Liver (tissue), 8 donors: ENCODE measurements at regions not wholly inside any gene's neighbourhood (a gene's known extent, or its start where the extent isn't known, plus 50 kb on each side); places are given as distances from the start of the nearest gene placed in this dataset.

Experiments used
- DNase-seq: peaks from one replicate; pipeline ENCODE4 v3.0.0-alpha.2; 2017; ENCODE audit warnings: low spot score
- H3K27ac ChIP-seq, 2 donors: one replicate each; pipeline ENCODE4 v1.7.0; 2013; ENCODE audit warnings: inconsistent platforms in 2 of 2, low read length in 2 of 2, control low read depth in 1 of 2, low read depth in 1 of 2, mild to moderate bottlenecking in 1 of 2
- H3K27me3 ChIP-seq, 4 donors: one replicate each; pipeline versions ENCODE4 v1.6.1 to v1.7.0; 2013; ENCODE audit warnings: low read length in 3 of 4, inconsistent platforms in 1 of 4, mild to moderate bottlenecking in 1 of 4, moderate library complexity in 1 of 4; ENCODE audit not compliant: control insufficient read depth in 4 of 4, insufficient read depth in 4 of 4
- H3K36me3 ChIP-seq, 4 donors: one replicate each; pipeline versions ENCODE4 v1.6.1 to v1.7.0; 2013; ENCODE audit warnings: low read length in 3 of 4, mild to moderate bottlenecking in 3 of 4, low read depth in 1 of 4, moderate library complexity in 1 of 4; ENCODE audit not compliant: control insufficient read depth in 4 of 4, insufficient read depth in 3 of 4
- H3K4me1 ChIP-seq, 4 donors: one replicate each; pipeline versions ENCODE4 v1.6.1 to v1.7.0; 2013; ENCODE audit warnings: low read length in 3 of 4, mild to moderate bottlenecking in 3 of 4, moderate library complexity in 1 of 4; ENCODE audit not compliant: control insufficient read depth in 4 of 4, insufficient read depth in 4 of 4
- H3K4me3 ChIP-seq, 3 donors: one replicate each; pipeline versions ENCODE4 v1.6.1 to v1.7.0; 2013; ENCODE audit warnings: low read length in 3 of 3, control low read depth in 1 of 3, low read depth in 1 of 3, mild to moderate bottlenecking in 1 of 3
- H3K9ac ChIP-seq, 2 donors: one replicate each; pipeline ENCODE4 v1.7.0; 2013; ENCODE audit warnings: low read length in 2 of 2, mild to moderate bottlenecking in 2 of 2, moderate library complexity in 2 of 2, control low read depth in 1 of 2, low read depth in 1 of 2
- H3K9me3 ChIP-seq, 4 donors: one replicate each; pipeline versions ENCODE4 v1.6.1 to v1.7.0; 2013; ENCODE audit warnings: low read length in 3 of 4; ENCODE audit not compliant: control insufficient read depth in 4 of 4
- EGR1 ChIP-seq, 2 donors: IDR thresholded peaks; 2 replicates each; pipeline ENCODE4 v1.6.1; 2016 to 2018; ENCODE audit warnings: antibody characterized with exemption in 2 of 2, low read depth in 2 of 2
- FOXA1 ChIP-seq: IDR thresholded peaks from 2 replicates; pipeline ENCODE4 v1.6.1; 2016; ENCODE audit warnings: antibody characterized with exemption
- FOXA2 ChIP-seq: IDR thresholded peaks from 2 replicates; pipeline ENCODE4 v1.6.1; 2016; ENCODE audit warnings: antibody characterized with exemption
- GABPA ChIP-seq, 2 donors: IDR thresholded peaks in 1 of 2; conservative IDR thresholded peaks in 1 of 2; 2 replicates each; pipeline ENCODE4 v1.6.1; 2016; ENCODE audit warnings: antibody characterized with exemption in 2 of 2, mild to moderate bottlenecking in 1 of 2, moderate library complexity in 1 of 2
- HNF4A ChIP-seq, 2 donors: conservative IDR thresholded peaks; 2 replicates each; pipeline ENCODE4 v1.6.1; 2016; ENCODE audit warnings: antibody characterized with exemption in 2 of 2, mild to moderate bottlenecking in 2 of 2
- HNF4G ChIP-seq: IDR thresholded peaks from 2 replicates; pipeline ENCODE4 v1.6.1; 2016; ENCODE audit warnings: antibody characterized with exemption
- JUND ChIP-seq, 2 donors: IDR thresholded peaks; 2 replicates each; pipeline ENCODE4 v1.6.1; 2016; ENCODE audit warnings: antibody characterized with exemption in 2 of 2
- NR2F2 ChIP-seq: IDR thresholded peaks from 2 replicates; pipeline ENCODE4 v1.6.1; 2016; ENCODE audit warnings: antibody characterized with exemption
- RAD21 ChIP-seq, 2 donors: IDR thresholded peaks; 2 replicates each; pipeline ENCODE4 v1.6.1; 2016; ENCODE audit warnings: antibody characterized with exemption in 2 of 2, mild to moderate bottlenecking in 2 of 2
- RXRA ChIP-seq, 2 donors: IDR thresholded peaks; 2 replicates each; pipeline ENCODE4 v1.6.1; 2017 to 2018; ENCODE audit warnings: antibody characterized with exemption in 2 of 2, mild to moderate bottlenecking in 1 of 2
- SP1 ChIP-seq: IDR thresholded peaks from 2 replicates; pipeline ENCODE4 v1.6.1; 2018; ENCODE audit warnings: antibody characterized with exemption, mild to moderate bottlenecking
- TAF1 ChIP-seq: conservative IDR thresholded peaks from 2 replicates; pipeline ENCODE4 v1.6.1; 2016; ENCODE audit warnings: antibody characterized with exemption, mild to moderate bottlenecking
- YY1 ChIP-seq: IDR thresholded peaks from 2 replicates; pipeline ENCODE4 v1.6.1; 2016; ENCODE audit warnings: antibody characterized with exemption, mild to moderate bottlenecking
- WGBS: extraction: QIAGEN DNeasy Blood & Tissue Kit; methylation state at CpG from one replicate; pipeline ENCODE4 v1.1.7; 2013; 5-methylcytosine and 5-hydroxymethylcytosine counted together
- TF ChIP-seq, protein P1 (sequence below): IDR thresholded peaks from 2 replicates; pipeline ENCODE4 v1.6.1; 2016; ENCODE audit warnings: antibody characterized with exemption
- TF ChIP-seq, protein P2 (sequence below): fragments of 150-350 bp; IDR thresholded peaks from 2 replicates; pipeline ENCODE4 v1.5.1; 2017; ENCODE audit warnings: improper control_type of control experiment, low read depth, low read length; ENCODE audit not compliant: missing input control
- TF ChIP-seq, protein P3 (sequence below): IDR thresholded peaks from 2 replicates; pipeline ENCODE4 v1.6.1; 2016; ENCODE audit warnings: antibody characterized with exemption, mild to moderate bottlenecking
- TF ChIP-seq, protein P4 (sequence below): IDR thresholded peaks from 2 replicates; pipeline ENCODE4 v1.6.1; 2016; ENCODE audit warnings: antibody characterized with exemption
- donor health status: healthy.
- donor health status: healthy.
- donor health status: healthy.
- donor health status: healthy.
- donor health status: healthy.

DNA sequence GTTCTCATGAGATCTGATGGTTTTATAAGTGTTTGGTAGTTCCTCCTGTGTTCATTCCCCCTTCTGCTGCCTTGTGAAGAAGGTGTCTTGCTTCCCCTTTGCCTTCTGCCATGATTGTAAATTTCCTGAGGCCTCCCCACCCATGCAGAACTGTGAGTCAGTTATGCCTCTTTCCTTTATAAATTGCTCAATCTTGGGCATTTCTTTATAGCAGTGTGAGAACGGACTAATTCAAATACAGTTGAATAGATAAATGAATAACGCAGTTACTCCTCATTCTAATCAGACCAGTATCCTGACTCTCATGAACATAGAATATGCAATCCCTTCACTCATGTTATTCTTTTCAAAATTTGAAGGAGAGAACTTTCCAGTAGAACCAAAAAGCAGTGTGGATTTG is 375.0 kb upstream of the FZD8 start:
- H3K9ac ChIP-seq = no peak overlapping the region
- DNase-seq = no peak

DNA sequence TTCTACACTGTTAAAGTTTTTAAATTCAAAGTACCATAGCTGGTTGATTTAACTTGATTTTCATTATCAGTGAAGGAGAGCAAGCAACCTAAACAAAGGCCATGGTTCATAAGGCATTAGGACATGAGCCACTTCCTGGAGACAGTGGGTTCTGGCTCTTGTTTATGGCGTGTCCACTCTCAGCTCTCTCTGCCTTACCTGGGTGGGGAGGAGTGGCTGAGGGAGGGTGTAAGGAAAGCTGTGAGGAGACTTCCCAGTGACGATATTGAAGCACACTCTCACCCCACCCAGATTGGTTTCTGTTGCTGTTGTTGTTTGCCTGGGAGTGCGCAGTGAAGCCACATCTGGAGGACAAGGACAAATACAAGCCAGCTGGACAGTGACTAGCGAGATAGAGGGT is 365.3 kb upstream of the FZD8 start:
- Histone ChIP-seq H3K9ac (no peak overlapping the region), H3K4me3 (no peak overlapping the region), H3K27ac (no peak overlapping the region), H3K27me3 (no peaks in the 10 kb centered on the region), H3K4me1 (no peaks in the 10 kb centered on the region), H3K9me3 (no peaks in the 10 kb centered on the region), H3K36me3 (no peaks in the 10 kb centered on the region)
- no peak for DNase-seq
- TF ChIP-seq YY1 = no peak
- TF ChIP-seq FOXA1 = no peak
- TF ChIP-seq NR2F2 = no peak
- TF ChIP-seq, protein P1, sequence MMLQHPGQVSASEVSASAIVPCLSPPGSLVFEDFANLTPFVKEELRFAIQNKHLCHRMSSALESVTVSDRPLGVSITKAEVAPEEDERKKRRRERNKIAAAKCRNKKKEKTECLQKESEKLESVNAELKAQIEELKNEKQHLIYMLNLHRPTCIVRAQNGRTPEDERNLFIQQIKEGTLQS = no peak
- TF ChIP-seq TAF1 = no peak
- no peak for TF ChIP-seq EGR1 (IDR thresholded peaks at IDR 0.05; ENCODE audit: low read depth in 2 of 2)
- no peak for TF ChIP-seq JUND (IDR thresholded peaks at IDR 0.05)
- WGBS = 84% methylated on average over 4 of the region's 4 CpGs

More for the DNA sequence above, 375.0 kb upstream of the FZD8 start:
- H3K4me1 ChIP-seq = no peaks in the 10 kb centered on the region
- no peaks in the 10 kb centered on the region for H3K27me3 ChIP-seq
- H3K4me3 ChIP-seq = no peak overlapping the region
- H3K9me3 ChIP-seq = no peaks in the 10 kb centered on the region
- no peaks in the 10 kb centered on the region for H3K36me3 ChIP-seq
- TF ChIP-seq TAF1 (no peak), HNF4A (conservative IDR thresholded peaks at IDR 0.05) (no peak), FOXA2 (no peak), FOXA1 (no peak), JUND (IDR thresholded peaks at IDR 0.05) (no peak), EGR1 (IDR thresholded peaks at IDR 0.05; ENCODE audit: low read depth in 2 of 2) (no peak), YY1 (no peak), HNF4G (no peak), NR2F2 (no peak), RXRA (IDR thresholded peaks at IDR 0.05) (no peak), SP1 (no peak), RAD21 (IDR thresholded peaks at IDR 0.05) (no peak), GABPA (IDR thresholded peaks at IDR 0.05 in 1 of 2, conservative IDR thresholded peaks at IDR 0.05 in 1 of 2) (no peak)
- TF ChIP-seq, protein P2, sequence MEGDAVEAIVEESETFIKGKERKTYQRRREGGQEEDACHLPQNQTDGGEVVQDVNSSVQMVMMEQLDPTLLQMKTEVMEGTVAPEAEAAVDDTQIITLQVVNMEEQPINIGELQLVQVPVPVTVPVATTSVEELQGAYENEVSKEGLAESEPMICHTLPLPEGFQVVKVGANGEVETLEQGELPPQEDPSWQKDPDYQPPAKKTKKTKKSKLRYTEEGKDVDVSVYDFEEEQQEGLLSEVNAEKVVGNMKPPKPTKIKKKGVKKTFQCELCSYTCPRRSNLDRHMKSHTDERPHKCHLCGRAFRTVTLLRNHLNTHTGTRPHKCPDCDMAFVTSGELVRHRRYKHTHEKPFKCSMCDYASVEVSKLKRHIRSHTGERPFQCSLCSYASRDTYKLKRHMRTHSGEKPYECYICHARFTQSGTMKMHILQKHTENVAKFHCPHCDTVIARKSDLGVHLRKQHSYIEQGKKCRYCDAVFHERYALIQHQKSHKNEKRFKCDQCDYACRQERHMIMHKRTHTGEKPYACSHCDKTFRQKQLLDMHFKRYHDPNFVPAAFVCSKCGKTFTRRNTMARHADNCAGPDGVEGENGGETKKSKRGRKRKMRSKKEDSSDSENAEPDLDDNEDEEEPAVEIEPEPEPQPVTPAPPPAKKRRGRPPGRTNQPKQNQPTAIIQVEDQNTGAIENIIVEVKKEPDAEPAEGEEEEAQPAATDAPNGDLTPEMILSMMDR = no peak
- TF ChIP-seq, protein P3, sequence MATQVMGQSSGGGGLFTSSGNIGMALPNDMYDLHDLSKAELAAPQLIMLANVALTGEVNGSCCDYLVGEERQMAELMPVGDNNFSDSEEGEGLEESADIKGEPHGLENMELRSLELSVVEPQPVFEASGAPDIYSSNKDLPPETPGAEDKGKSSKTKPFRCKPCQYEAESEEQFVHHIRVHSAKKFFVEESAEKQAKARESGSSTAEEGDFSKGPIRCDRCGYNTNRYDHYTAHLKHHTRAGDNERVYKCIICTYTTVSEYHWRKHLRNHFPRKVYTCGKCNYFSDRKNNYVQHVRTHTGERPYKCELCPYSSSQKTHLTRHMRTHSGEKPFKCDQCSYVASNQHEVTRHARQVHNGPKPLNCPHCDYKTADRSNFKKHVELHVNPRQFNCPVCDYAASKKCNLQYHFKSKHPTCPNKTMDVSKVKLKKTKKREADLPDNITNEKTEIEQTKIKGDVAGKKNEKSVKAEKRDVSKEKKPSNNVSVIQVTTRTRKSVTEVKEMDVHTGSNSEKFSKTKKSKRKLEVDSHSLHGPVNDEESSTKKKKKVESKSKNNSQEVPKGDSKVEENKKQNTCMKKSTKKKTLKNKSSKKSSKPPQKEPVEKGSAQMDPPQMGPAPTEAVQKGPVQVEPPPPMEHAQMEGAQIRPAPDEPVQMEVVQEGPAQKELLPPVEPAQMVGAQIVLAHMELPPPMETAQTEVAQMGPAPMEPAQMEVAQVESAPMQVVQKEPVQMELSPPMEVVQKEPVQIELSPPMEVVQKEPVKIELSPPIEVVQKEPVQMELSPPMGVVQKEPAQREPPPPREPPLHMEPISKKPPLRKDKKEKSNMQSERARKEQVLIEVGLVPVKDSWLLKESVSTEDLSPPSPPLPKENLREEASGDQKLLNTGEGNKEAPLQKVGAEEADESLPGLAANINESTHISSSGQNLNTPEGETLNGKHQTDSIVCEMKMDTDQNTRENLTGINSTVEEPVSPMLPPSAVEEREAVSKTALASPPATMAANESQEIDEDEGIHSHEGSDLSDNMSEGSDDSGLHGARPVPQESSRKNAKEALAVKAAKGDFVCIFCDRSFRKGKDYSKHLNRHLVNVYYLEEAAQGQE = no peak
- TF ChIP-seq, protein P4, sequence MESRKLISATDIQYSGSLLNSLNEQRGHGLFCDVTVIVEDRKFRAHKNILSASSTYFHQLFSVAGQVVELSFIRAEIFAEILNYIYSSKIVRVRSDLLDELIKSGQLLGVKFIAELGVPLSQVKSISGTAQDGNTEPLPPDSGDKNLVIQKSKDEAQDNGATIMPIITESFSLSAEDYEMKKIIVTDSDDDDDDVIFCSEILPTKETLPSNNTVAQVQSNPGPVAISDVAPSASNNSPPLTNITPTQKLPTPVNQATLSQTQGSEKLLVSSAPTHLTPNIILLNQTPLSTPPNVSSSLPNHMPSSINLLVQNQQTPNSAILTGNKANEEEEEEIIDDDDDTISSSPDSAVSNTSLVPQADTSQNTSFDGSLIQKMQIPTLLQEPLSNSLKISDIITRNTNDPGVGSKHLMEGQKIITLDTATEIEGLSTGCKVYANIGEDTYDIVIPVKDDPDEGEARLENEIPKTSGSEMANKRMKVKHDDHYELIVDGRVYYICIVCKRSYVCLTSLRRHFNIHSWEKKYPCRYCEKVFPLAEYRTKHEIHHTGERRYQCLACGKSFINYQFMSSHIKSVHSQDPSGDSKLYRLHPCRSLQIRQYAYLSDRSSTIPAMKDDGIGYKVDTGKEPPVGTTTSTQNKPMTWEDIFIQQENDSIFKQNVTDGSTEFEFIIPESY = no peak
- TF ChIP-seq, protein P1 = no peak
- H3K27ac ChIP-seq = no peak overlapping the region
- WGBS = 86% methylated on average over 2 of the region's 2 CpGs
